WTC11 (cell line): ENCODE measurements at regions not wholly inside any gene's neighbourhood (a gene's known extent, or its start where the extent isn't known, plus 50 kb on each side); places are given as distances from the start of the nearest gene placed in this dataset.

Experiments
- ATAC-seq: fragments of 200-7000 bp; cut with Tn5 transposase; 2 replicates; pipeline ENCODE4 v1.10.0; 2021; ENCODE audit warnings: mild to moderate bottlenecking, moderate library complexity
- CTCF ChIA-PET: fragments of 300-600 bp; sonication (Branson Sonifier 250); formaldehyde crosslinking; loops from one replicate; lab custom pipeline; 2021; ENCODE audit warnings: antibody characterized with exemption; lab: Charles Lee
- POLR2A ChIA-PET: fragments of 350-600 bp; sonication (Branson Sonifier 250); formaldehyde crosslinking; loops from one replicate; lab custom pipeline; 2021; ENCODE audit warnings: antibody characterized with exemption; lab: Charles Lee
- DNase-seq: peaks from one replicate; pipeline ENCODE4 v3.0.0; 2021; ENCODE audit warnings: low spot score
- H3K27ac Mint-ChIP-seq: 2 replicates; pipeline ENCODE4 v1.8.0; 2021; ENCODE audit warnings: mixed read lengths
- H3K27me3 Mint-ChIP-seq: 2 replicates; pipeline ENCODE4 v1.8.0; 2021; ENCODE audit warnings: low read depth, mild to moderate bottlenecking, moderate library complexity, mixed read lengths
- H3K36me3 Mint-ChIP-seq: 2 replicates; pipeline ENCODE4 v1.8.0; 2021; ENCODE audit warnings: mixed read lengths
- H3K4me1 Mint-ChIP-seq: 2 replicates; pipeline ENCODE4 v1.8.0; 2022; ENCODE audit warnings: mixed read lengths
- H3K4me3 Mint-ChIP-seq: 2 replicates; pipeline ENCODE4 v1.8.0; 2021; ENCODE audit warnings: mild to moderate bottlenecking, moderate library complexity, mixed read lengths
- H3K9me3 Mint-ChIP-seq: 2 replicates; pipeline ENCODE4 v1.8.0; 2021; ENCODE audit warnings: mixed read lengths
- ARID4B ChIP-seq: sonication (generic); formaldehyde crosslinking; IDR thresholded peaks from 2 replicates; pipeline ENCODE4 v1.8.0; 2023; ENCODE audit warnings: missing genetic modification reagents, mild to moderate bottlenecking, borderline replicate concordance
- CREB1 ChIP-seq: sonication (generic); formaldehyde crosslinking; IDR thresholded peaks from 2 replicates; pipeline ENCODE4 v1.8.0; 2023; ENCODE audit warnings: mild to moderate bottlenecking, missing genetic modification reagents
- E2F5 ChIP-seq: sonication (generic); formaldehyde crosslinking; IDR thresholded peaks from 2 replicates; pipeline ENCODE4 v1.8.1; 2022; ENCODE audit warnings: mild to moderate bottlenecking, moderate library complexity, missing genetic modification reagents
- ETV6 ChIP-seq: sonication (generic); formaldehyde crosslinking; IDR thresholded peaks from 2 replicates; pipeline ENCODE4 v1.8.1; 2022; ENCODE audit warnings: mild to moderate bottlenecking, missing genetic modification reagents
- FOXK1 ChIP-seq: sonication (generic); formaldehyde crosslinking; IDR thresholded peaks from 2 replicates; pipeline ENCODE4 v1.8.0; 2022; ENCODE audit warnings: mild to moderate bottlenecking, moderate library complexity, missing genetic modification reagents
- GABPB1 ChIP-seq: sonication (generic); formaldehyde crosslinking; IDR thresholded peaks from 2 replicates; pipeline ENCODE4 v1.8.1; 2023; ENCODE audit warnings: mild to moderate bottlenecking, missing genetic modification reagents
- HMGA2 ChIP-seq: fragments of 250-450 bp; sonication (Bioruptor Pico); IDR thresholded peaks from 2 replicates; pipeline ENCODE4 v1.4.0; 2021; ENCODE audit warnings: mild to moderate bottlenecking, moderate library complexity
- MYBL2 ChIP-seq: sonication (generic); formaldehyde crosslinking; IDR thresholded peaks from 2 replicates; pipeline ENCODE4 v1.8.1; 2023; ENCODE audit warnings: mild to moderate bottlenecking, moderate library complexity, missing genetic modification reagents
- NFATC4 ChIP-seq: fragments of 250-450 bp; sonication (Bioruptor Pico); IDR thresholded peaks from 2 replicates; pipeline ENCODE4 v1.9.0; 2021; ENCODE audit warnings: mild to moderate bottlenecking
- RELA ChIP-seq: sonication (generic); formaldehyde crosslinking; IDR thresholded peaks from 2 replicates; pipeline ENCODE4 v1.8.1; 2022; ENCODE audit warnings: missing genetic modification reagents, mild to moderate bottlenecking, borderline replicate concordance
- RORB ChIP-seq: fragments of 250-450 bp; sonication (Bioruptor Pico); IDR thresholded peaks from 2 replicates; pipeline ENCODE4 v1.9.0; 2021; ENCODE audit warnings: mild to moderate bottlenecking
- TCF7 ChIP-seq: sonication (generic); formaldehyde crosslinking; IDR thresholded peaks from 2 replicates; pipeline ENCODE4 v1.8.0; 2022; ENCODE audit warnings: mild to moderate bottlenecking, low read depth, missing genetic modification reagents, moderate library complexity
- TEAD1 ChIP-seq: sonication (generic); formaldehyde crosslinking; IDR thresholded peaks from 2 replicates; pipeline ENCODE4 v1.8.0; 2022; ENCODE audit warnings: mild to moderate bottlenecking, missing genetic modification reagents
- ZBTB21 ChIP-seq: sonication (generic); formaldehyde crosslinking; IDR thresholded peaks from 2 replicates; pipeline ENCODE4 v1.8.1; 2023; ENCODE audit warnings: mild to moderate bottlenecking, missing genetic modification reagents, borderline replicate concordance
- ZBTB43 ChIP-seq: sonication (generic); formaldehyde crosslinking; IDR thresholded peaks from 2 replicates; pipeline ENCODE4 v1.8.1; 2023; ENCODE audit warnings: mild to moderate bottlenecking, missing genetic modification reagents
- ZNF121 ChIP-seq: sonication (generic); formaldehyde crosslinking; IDR thresholded peaks from 2 replicates; pipeline ENCODE4 v1.8.0; 2023; ENCODE audit warnings: missing genetic modification reagents
- ZNF423 ChIP-seq: fragments of 250-450 bp; sonication (Bioruptor Pico); IDR thresholded peaks from 2 replicates; pipeline ENCODE4 v2.1.2; 2022; ENCODE audit warnings: mild to moderate bottlenecking, moderate library complexity
- ZNF532 ChIP-seq: fragments of 250-450 bp; sonication (Bioruptor Pico); IDR thresholded peaks from 2 replicates; pipeline ENCODE4 v1.9.0; 2021; ENCODE audit warnings: mild to moderate bottlenecking, borderline replicate concordance
- TF ChIP-seq, protein P1 (sequence below): sonication (generic); formaldehyde crosslinking; IDR thresholded peaks from 2 replicates; pipeline ENCODE4 v1.8.0; 2022; ENCODE audit warnings: mild to moderate bottlenecking, missing genetic modification reagents
- TF ChIP-seq, protein P2 (sequence below): fragments of 250-450 bp; sonication (Bioruptor Pico); IDR thresholded peaks from 2 replicates; pipeline ENCODE4 v1.9.0; 2021; ENCODE audit warnings: moderate library complexity, mild to moderate bottlenecking, inconsistent platforms, borderline replicate concordance

DNA sequence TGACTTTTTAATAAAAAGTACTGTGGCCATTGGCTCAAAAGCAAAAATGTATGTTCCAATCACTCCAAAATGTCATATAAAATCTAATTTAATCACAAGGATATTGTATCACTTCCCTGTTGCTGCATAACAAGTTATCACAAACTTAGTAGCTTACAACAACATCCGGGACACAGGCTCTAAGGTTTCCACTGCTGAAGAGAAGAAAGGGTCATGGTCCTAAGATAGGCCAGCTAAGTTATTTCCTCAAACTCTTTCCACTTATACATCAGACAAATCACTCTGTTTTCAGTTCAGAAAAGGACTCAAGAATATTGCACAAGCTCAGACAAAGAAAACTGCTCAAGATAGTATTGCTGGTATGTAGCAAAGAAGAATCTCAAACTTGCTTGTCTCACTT, 78.5 kb upstream of the SULT1C3 start (continued):
- TF ChIP-seq ARID4B (no peak), ZNF121 (CRISPR knock-in tag) (no peak), RORB (no peak)
- TF ChIP-seq, all 79 proteins: peak for 0

GRCh38 chr2:108164318-108164717, 75.5 kb upstream of the SULT1C3 start:
- ChIA-PET CTCF (interaction anchor here (1.6 kb wide), 1 partner anchor 227 kb away, joined by 3 read pairs; no protein-coding TSS in a partner anchor), POLR2A (no interaction called here)
- H3K27ac Mint-ChIP-seq, result no peak overlapping the region
- TF ChIP-seq CREB1 (no peak), HMGA2 (CRISPR knock-in tag) (no peak), MYBL2 (CRISPR knock-in tag) (no peak), TCF7 (CRISPR knock-in tag) (no peak), ETV6 (CRISPR knock-in tag) (no peak), NFATC4 (CRISPR knock-in tag) (no peak), ZBTB21 (CRISPR knock-in tag) (no peak), RELA (CRISPR knock-in tag) (no peak), ZNF423 (CRISPR knock-in tag) (no peak), FOXK1 (no peak), TEAD1 (no peak), GABPB1 (no peak), E2F5 (CRISPR knock-in tag) (no peak), ARID4B (no peak), ZNF532 (CRISPR knock-in tag) (no peak), ZBTB43 (CRISPR knock-in tag) (no peak)
- TF ChIP-seq, protein P1, sequence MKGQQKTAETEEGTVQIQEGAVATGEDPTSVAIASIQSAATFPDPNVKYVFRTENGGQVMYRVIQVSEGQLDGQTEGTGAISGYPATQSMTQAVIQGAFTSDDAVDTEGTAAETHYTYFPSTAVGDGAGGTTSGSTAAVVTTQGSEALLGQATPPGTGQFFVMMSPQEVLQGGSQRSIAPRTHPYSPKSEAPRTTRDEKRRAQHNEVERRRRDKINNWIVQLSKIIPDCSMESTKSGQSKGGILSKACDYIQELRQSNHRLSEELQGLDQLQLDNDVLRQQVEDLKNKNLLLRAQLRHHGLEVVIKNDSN (CRISPR knock-in tag), result no peak
- TF ChIP-seq, protein P2, sequence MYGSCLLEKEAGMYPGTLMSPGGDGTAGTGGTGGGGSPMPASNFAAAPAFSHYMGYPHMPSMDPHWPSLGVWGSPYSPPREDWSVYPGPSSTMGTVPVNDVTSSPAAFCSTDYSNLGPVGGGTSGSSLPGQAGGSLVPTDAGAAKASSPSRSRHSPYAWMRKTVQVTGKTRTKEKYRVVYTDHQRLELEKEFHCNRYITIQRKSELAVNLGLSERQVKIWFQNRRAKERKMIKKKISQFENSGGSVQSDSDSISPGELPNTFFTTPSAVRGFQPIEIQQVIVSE, result no peak
- no peaks in the 10 kb centered on the region for H3K27me3 Mint-ChIP-seq
- H3K4me3 Mint-ChIP-seq, result no peak overlapping the region
- no peak for ATAC-seq
- DNase-seq, result no peak
- no peaks in the 10 kb centered on the region for H3K36me3 Mint-ChIP-seq
- peaks cover 18% of the 10 kb centered on the region for H3K4me1 Mint-ChIP-seq
- no peaks in the 10 kb centered on the region for H3K9me3 Mint-ChIP-seq
